HS-5 (cell line): ENCODE measurements at regions not wholly inside any gene's neighbourhood (a gene's known extent, or its start where the extent isn't known, plus 50 kb on each side); places are given as distances from the start of the nearest gene placed in this dataset.

Experiments used
- DNase-seq: peaks from one replicate; pipeline ENCODE4 v3.0.0-alpha.2; 2012; ENCODE audit warnings: low read depth

DNA sequence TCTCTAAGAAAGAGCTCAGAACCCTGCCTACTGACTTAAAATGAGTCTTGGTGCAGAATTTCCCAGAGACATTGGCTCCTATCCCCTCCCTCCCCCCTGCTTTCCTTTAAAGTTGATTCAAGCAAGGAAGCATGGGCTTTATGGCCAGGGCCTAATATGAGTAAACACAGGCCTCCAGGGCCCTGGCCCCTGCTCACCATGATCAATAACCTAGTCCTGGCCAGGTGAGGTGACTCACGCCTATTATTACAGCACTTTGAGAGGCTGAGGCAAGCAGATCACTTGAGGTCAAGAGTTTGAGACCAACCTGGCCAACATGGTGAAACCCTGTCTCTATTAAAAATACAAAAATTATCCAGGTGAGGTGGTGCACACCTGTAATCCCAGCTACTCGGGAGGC is 165.1 kb upstream of the TMCC3 start:
- DNase-seq = no peak

DNA sequence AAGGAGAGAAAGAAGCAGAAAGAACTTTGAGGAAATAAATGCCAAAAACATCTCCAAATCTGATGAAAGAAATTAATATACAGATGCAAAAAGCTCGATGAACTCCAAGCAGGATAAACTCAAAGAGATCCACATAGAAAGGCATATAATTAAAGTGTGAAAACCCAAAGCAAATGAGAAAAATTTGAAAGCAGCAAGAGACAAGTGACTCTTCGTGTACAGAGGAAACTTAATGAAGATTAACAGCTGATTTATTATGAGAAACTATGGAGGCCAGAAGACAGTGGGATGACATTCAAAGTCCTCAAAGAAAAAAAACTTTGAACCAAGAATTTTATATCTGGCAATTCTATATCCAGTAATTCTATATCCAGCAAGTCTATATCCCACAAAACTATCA is 163.0 kb upstream of the TMCC3 start:
- DNase-seq = no peak

GRCh38 chr12:94812345-94812744 is 162.0 kb upstream of the TMCC3 start:
- DNase-seq = no peak

GRCh38 chr12:94811611-94812010 is 161.3 kb upstream of the TMCC3 start:
- DNase-seq = no peak

- DNase-seq = no peak
Observed at GRCh38 chr12:94807951-94808350, 157.6 kb upstream of the TMCC3 start.

DNA sequence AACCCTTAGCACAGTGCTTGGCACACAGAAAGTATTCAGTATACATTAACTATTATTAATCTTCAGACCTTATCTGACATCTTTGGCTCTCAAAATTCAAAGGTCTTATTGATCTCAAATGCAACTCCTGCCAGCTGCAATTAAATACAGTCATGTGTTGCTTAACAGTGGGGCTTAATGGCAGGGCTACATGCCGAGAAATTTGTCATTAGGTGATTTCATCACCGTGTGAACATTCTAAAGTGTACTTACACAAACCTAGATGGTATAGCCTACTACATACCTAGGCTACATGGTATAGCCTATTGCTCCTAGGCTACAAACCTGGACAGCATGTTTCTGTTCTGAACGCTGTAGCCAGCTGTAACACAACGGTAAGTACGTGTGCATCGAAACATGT is 156.3 kb upstream of the TMCC3 start:
- DNase-seq = no peak

GRCh38 chr12:94805749-94806529 is 155.6 kb upstream of the TMCC3 start:
- peak; percentile 55 for DNase-seq

DNA sequence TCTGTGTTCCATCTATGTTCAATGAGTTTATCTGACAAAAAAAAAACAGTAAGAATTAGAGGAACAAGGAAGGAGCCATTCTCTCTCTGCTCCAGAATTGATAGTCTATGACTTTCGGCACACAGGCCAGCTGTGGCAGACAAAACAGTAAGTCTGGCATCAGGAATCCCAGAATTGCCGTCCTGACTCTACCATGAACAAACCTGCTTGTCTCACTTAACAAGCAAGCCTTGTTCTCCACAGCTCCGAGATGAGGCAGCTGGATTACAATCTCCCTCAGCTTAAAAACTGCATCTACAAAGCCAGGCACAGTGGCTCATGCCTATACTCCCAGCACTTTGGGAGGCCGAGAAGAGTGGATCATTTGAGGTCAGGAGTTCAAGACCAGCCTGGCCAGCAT is 153.6 kb upstream of the TMCC3 start:
- no peak for DNase-seq

DNA sequence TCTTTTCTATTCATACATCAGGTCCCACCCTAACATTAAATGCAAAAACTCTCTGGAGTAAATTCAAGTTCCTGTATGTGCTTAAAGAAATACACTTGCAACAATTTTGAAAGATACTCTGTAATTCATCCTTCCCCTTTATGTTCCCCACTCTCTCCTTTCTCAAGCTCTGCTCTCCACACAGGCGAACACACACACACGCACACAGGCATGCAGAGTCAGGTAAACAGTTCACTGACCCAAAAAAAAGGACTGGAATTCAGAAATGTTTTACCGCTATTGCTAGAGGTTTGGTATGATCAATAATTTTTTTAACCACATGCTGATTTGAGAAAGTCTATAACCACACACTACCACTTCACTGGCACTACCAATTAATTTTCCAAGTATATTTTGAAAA is 152.4 kb upstream of the TMCC3 start:
- DNase-seq = no peak

DNA sequence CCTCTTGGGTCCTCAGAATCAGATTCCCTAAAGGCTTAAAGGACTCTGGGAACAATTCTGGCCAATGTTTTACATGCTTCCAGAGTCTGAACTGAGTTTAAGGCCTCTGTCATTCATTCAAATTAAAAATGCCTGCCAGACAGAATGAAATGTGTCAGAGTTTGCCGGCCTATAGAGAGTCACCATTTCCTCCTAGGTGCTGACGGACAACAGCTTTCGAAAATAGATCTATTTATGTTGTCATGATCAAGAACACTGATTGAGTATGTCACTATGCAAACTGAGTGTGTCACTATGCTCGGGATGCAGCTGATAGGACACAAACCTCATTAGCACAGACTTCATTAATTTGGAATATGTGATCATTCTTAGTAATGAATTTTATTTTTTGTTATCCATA is 151.4 kb upstream of the TMCC3 start:
- DNase-seq = no peak

DNA sequence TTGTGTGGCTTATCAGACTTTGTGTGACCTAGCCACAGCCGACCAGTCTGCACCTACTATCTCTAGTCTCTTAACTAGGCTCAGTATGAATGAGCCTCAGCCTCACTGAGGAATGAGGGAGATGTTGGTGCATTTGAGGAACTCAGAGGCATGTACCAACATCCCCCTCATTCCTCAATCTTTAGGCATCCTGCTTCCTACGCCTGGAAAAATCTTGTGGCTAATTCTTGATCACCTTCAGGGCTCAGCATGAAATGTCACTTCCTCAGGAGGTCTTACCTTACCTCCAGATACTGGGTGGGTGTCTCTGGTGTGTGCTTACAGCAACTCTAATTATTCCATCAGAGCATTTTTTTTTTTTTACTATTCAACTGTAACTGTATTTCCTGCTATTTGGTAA is 148.8 kb upstream of the TMCC3 start:
- no peak for DNase-seq

GRCh38 chr12:94798113-94798512 is 147.8 kb upstream of the TMCC3 start:
- DNase-seq = no peak

- DNase-seq = peak; percentile 67
Observed at GRCh38 chr12:94795520-94795919, 145.2 kb upstream of the TMCC3 start.

DNA sequence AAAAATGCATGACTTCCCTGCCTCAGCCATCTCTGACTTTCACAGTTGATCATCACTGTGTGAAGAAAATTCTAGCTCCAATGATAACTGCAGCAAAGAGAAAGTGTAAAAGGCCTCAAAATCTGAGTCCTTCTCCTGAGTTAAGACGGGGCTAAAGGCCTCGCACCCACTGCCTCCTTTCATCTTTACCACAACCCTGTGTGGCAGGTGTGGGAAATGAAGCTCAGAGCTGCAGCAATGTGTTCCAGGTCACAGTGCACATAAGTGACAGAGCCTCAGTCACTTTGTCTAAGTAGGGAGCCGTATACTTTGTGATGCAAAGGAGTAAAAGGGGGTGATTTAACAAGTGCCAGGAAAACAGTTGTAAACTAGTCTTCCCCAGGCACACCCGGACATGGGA is 144.7 kb upstream of the TMCC3 start:
- DNase-seq = no peak

GRCh38 chr12:94793191-94793595 is 142.8 kb upstream of the TMCC3 start:
- DNase-seq = no peak

DNA sequence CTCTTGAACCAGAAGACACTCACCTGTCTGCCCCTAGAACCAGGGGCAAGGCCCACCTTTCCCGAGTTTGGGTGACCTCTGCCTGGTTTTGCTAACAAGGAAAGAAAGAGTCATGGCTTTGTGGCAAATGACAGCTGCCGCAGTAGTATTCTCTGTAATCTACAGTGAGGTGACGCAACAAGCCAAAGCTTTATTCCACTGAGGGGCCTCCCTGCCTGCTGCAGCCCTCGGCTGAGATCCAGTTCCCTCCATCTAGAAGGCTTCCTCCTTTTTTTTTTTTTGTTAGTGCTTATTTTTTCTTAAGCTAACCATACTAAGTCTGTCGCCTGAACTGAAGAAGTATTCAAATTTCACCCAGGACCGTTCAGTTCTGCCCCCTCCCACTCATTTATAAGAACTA is 142.3 kb upstream of the TMCC3 start:
- DNase-seq = no peak

GRCh38 chr12:94791933-94792332 is 141.6 kb upstream of the TMCC3 start:
- no peak for DNase-seq

- DNase-seq = no peak
Observed at GRCh38 chr12:94790825-94791224, 140.5 kb upstream of the TMCC3 start.

GRCh38 chr12:94790370-94790769 is 140.0 kb upstream of the TMCC3 start:
- no peak for DNase-seq

GRCh38 chr12:94789510-94790225 is 139.3 kb upstream of the TMCC3 start:
- no peak for DNase-seq

DNA sequence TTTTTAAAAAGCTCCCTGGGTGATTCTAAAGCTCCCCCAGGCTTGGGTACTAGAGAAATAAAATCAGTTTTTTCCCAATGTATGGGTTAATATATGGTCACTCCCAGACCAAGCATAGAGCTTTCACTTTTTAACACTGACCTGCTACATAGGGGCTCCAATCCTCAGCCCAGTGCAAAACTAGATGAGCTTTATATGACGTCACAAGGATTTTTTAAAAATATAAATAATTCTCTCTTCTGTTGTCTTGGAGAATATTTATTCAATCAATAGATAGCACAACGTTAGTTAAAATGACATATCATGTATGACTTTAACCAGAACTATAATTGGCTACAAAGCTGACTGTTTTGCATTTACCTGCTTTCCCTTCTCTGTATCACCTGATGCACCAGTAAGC is 137.9 kb upstream of the TMCC3 start:
- no peak for DNase-seq

- DNase-seq = no peak
Observed at GRCh38 chr12:94786906-94787305, 136.5 kb upstream of the TMCC3 start.

GRCh38 chr12:94783862-94784261 is 133.5 kb upstream of the TMCC3 start:
- peak; percentile 72 for DNase-seq

- no peak for DNase-seq
Observed at GRCh38 chr12:94783343-94783742, 133.0 kb upstream of the TMCC3 start.
